ENCODE measurements at regions not wholly inside any gene's neighbourhood (a gene's known extent, or its start where the extent isn't known, plus 50 kb on each side); places are given as distances from the start of the nearest gene placed in this dataset.

GRCh38 chr4:138090150-138090917 is 151.8 kb downstream of the SLC7A11 start:
- H3K27ac Mint-ChIP-seq (ENCODE audit: unreplicated experiment): peak overlapping the region; percentile 28
- peaks cover 40% of the 10 kb centered on the region for H3K4me1 Mint-ChIP-seq (ENCODE audit: low read depth)
- TF ChIP-seq CTCF (IDR thresholded peaks at IDR 0.05): peak; percentile 92
- H3K9me3 Mint-ChIP-seq (ENCODE audit: low read depth): no peaks in the 10 kb centered on the region
- H3K4me3 Mint-ChIP-seq (ENCODE audit: unreplicated experiment): peak overlapping the region; percentile 64
- no peak for DNase-seq (ENCODE audit: low spot score)
- no peaks in the 10 kb centered on the region for H3K27me3 Mint-ChIP-seq (ENCODE audit: low read depth)
- no peaks in the 10 kb centered on the region for H3K36me3 Mint-ChIP-seq (ENCODE audit: low read depth)

GRCh38 chr4:138088449-138089208 is 153.5 kb downstream of the SLC7A11 start:
- Mint-ChIP-seq H3K4me3 (ENCODE audit: unreplicated experiment) (no peak overlapping the region), H3K36me3 (ENCODE audit: low read depth) (no peaks in the 10 kb centered on the region), H3K27me3 (ENCODE audit: low read depth) (no peaks in the 10 kb centered on the region), H3K4me1 (ENCODE audit: low read depth) (peaks cover 40% of the 10 kb centered on the region), H3K9me3 (ENCODE audit: low read depth) (no peaks in the 10 kb centered on the region), H3K27ac (ENCODE audit: unreplicated experiment) (no peak overlapping the region)
- TF ChIP-seq CTCF (IDR thresholded peaks at IDR 0.05): no peak
- DNase-seq (ENCODE audit: low spot score): peak; percentile 91

GRCh38 chr4:138087066-138087719 is 155.0 kb downstream of the SLC7A11 start:
- H3K36me3 Mint-ChIP-seq (ENCODE audit: low read depth): no peaks in the 10 kb centered on the region
- no peaks in the 10 kb centered on the region for H3K9me3 Mint-ChIP-seq (ENCODE audit: low read depth)
- TF ChIP-seq CTCF (IDR thresholded peaks at IDR 0.05): no peak
- H3K4me1 Mint-ChIP-seq (ENCODE audit: low read depth): peaks cover 40% of the 10 kb centered on the region
- H3K27me3 Mint-ChIP-seq (ENCODE audit: low read depth): no peaks in the 10 kb centered on the region
- H3K27ac Mint-ChIP-seq (ENCODE audit: unreplicated experiment): peak overlapping the region; percentile 61
- no peak for DNase-seq (ENCODE audit: low spot score)
- no peak overlapping the region for H3K4me3 Mint-ChIP-seq (ENCODE audit: unreplicated experiment)

- Mint-ChIP-seq H3K36me3 (ENCODE audit: low read depth) (no peaks in the 10 kb centered on the region), H3K4me1 (ENCODE audit: low read depth) (peaks cover 40% of the 10 kb centered on the region), H3K4me3 (ENCODE audit: unreplicated experiment) (no peak overlapping the region), H3K27ac (ENCODE audit: unreplicated experiment) (peak overlapping the region; percentile 61), H3K9me3 (ENCODE audit: low read depth) (no peaks in the 10 kb centered on the region), H3K27me3 (ENCODE audit: low read depth) (no peaks in the 10 kb centered on the region)
- DNase-seq (ENCODE audit: low spot score): no peak
- no peak for TF ChIP-seq CTCF (IDR thresholded peaks at IDR 0.05)
These were observed 155.5 kb downstream of the SLC7A11 start for GRCh38 chr4:138086611-138087041.

GRCh38 chr4:138085736-138086305 is 156.3 kb downstream of the SLC7A11 start:
- Mint-ChIP-seq H3K27me3 (ENCODE audit: low read depth) (no peaks in the 10 kb centered on the region), H3K4me3 (ENCODE audit: unreplicated experiment) (no peak overlapping the region), H3K36me3 (ENCODE audit: low read depth) (no peaks in the 10 kb centered on the region), H3K4me1 (ENCODE audit: low read depth) (peaks cover 33% of the 10 kb centered on the region), H3K27ac (ENCODE audit: unreplicated experiment) (no peak overlapping the region), H3K9me3 (ENCODE audit: low read depth) (no peaks in the 10 kb centered on the region)
- no peak for DNase-seq (ENCODE audit: low spot score)
- no peak for TF ChIP-seq CTCF (IDR thresholded peaks at IDR 0.05)

All from chondrocyte (in vitro differentiated cells).